ENCODE measurements at regions not wholly inside any gene's neighbourhood (a gene's known extent, or its start where the extent isn't known, plus 50 kb on each side); places are given as distances from the start of the nearest gene placed in this dataset.

DNA sequence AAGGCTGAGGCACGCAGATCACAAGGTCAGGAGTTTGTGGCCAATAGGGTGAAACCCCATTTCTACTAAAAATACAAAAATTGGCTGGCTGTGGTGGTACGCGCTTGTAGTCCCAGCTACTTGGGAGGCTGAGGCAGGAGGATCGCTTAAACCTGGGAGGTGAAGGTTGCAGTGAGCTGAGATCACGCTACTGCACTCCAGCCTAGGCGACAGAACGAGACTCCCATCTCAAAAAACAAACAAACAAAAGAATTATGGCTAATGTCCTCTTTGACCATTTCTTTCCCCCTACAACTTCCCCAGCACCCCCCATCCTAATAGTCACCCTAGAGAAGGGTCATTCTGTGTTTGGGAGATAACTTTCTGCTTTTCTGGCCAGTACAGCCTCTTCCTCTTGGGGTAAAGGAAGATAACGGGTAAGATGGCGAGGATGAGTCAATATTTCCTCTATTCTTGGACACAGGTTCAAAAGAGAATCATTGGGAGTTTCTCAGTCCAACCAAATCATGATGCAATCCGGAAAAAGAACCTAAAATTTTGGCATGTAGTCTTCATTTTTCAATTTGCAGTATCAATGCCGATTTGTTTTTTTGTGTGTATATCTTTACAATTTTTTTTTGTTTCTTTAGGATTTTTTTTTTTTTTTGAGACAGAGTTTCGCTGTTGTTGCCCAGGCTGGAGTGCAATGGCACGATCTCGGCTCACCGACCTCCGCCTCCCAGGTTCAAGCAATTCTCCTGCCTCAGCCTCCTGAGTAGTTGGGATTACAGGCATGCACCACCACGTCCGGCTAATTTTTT lies 107.6 kb upstream of the MED13 start:
- ATAC-seq, result no peak
- Histone ChIP-seq H3K4me1 (no peaks in the 10 kb centered on the region), H3K9me3 (no peaks in the 10 kb centered on the region), H3K27ac (no peak overlapping the region), H3K27me3 (no peaks in the 10 kb centered on the region), H3K36me3 (no peaks in the 10 kb centered on the region), H3K4me3 (no peak overlapping the region)
- 84 to 89% methylated on average over 16 to 18 of the region's 18 CpGs for WGBS, 2 donors (ENCODE audit: low coverage in 1 of 2)
- TF ChIP-seq, protein P1, sequence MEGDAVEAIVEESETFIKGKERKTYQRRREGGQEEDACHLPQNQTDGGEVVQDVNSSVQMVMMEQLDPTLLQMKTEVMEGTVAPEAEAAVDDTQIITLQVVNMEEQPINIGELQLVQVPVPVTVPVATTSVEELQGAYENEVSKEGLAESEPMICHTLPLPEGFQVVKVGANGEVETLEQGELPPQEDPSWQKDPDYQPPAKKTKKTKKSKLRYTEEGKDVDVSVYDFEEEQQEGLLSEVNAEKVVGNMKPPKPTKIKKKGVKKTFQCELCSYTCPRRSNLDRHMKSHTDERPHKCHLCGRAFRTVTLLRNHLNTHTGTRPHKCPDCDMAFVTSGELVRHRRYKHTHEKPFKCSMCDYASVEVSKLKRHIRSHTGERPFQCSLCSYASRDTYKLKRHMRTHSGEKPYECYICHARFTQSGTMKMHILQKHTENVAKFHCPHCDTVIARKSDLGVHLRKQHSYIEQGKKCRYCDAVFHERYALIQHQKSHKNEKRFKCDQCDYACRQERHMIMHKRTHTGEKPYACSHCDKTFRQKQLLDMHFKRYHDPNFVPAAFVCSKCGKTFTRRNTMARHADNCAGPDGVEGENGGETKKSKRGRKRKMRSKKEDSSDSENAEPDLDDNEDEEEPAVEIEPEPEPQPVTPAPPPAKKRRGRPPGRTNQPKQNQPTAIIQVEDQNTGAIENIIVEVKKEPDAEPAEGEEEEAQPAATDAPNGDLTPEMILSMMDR (IDR thresholded peaks at IDR 0.05), result no peak
- no peak for TF ChIP-seq POLR2A (IDR thresholded peaks at IDR 0.05)
- TF ChIP-seq EP300 (IDR thresholded peaks at IDR 0.05), result no peak
- TF ChIP-seq POLR2AphosphoS5 (IDR thresholded peaks at IDR 0.05), result no peak

DNA sequence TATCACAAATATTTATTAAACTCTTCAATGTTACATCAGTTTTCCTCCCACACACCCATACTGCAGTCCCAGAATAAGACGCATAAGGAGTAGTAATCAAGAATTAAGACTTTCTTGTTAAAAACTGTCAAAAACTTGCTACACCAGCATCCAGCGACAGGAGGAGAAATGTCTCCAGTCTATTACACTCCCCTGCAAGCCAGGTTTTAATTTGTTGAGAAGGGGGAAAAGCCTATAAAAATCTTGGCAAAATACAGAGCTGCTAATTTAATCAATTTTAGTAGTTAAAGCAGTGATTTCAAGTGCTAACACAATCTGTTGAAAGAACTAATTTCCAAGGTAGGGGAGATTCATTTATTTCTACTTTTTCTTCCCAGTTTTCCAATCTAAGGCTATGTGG lies 102.0 kb upstream of the MED13 start:
- ATAC-seq, result no peak
- Histone ChIP-seq H3K27me3 (no peaks in the 10 kb centered on the region), H3K27ac (no peak overlapping the region), H3K4me3 (no peak overlapping the region), H3K36me3 (no peaks in the 10 kb centered on the region), H3K9me3 (no peaks in the 10 kb centered on the region), H3K4me1 (no peaks in the 10 kb centered on the region)
- 83 to 87% methylated on average over 2 of the region's 2 CpGs for WGBS, 2 donors (ENCODE audit: low coverage in 1 of 2)
- TF ChIP-seq, protein P1 (IDR thresholded peaks at IDR 0.05), result no peak
- TF ChIP-seq EP300 (IDR thresholded peaks at IDR 0.05) (no peak), POLR2A (IDR thresholded peaks at IDR 0.05) (no peak), POLR2AphosphoS5 (IDR thresholded peaks at IDR 0.05) (no peak)

DNA sequence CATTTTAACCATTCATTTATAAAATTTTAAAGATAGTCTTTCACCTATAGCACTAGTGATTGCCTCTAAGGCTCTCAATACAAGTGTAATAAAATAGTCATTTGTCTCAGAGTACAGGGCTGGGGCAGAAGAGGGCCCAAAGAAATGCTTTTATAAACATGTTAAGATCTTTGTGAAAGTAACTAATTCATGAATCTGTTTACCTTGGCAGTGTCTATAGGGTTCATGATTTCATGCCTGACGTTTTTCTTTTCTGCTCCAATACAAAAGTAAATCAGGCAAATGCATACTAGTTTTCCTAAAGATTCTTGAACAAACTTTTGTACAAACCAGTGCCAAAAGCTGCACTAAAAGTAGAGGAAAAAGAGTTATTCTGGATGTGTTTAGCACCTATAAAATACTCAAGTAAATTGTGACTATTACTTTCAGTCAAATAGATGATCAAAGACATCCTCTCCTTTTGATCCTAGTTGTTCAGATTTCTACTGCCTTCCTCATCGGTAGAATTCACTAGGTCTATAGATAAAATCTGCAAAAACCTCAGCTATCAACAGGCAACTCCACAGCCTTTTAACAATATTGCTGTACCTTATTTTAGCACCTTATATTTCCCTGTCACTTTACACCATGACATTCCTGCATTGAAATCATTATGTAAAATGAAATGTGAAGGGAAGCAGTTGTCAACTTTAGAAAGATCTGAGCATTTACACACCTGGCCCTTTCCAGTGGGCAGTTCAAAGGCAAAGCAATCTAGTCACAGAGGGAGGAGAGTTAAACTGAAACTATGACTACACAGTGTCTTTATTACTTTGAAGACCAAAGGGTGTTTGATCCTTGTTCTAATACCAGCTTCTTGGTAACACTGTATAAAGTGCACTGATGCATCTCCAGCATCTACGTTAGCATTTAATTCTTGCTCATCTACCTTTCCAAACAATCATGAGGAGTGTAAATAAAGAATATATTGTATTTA lies 100.0 kb upstream of the MED13 start:
- H3K4me3 ChIP-seq, result no peak overlapping the region
- no peaks in the 10 kb centered on the region for H3K9me3 ChIP-seq
- WGBS, 2 donors (ENCODE audit: low coverage in 1 of 2), result 37 to 49% methylated on average over 3 of the region's 3 CpGs
- no peaks in the 10 kb centered on the region for H3K4me1 ChIP-seq
- no peaks in the 10 kb centered on the region for H3K36me3 ChIP-seq
- H3K27me3 ChIP-seq, result peaks cover 3% of the 10 kb centered on the region
- no peak overlapping the region for H3K27ac ChIP-seq
- no peak for TF ChIP-seq POLR2A (IDR thresholded peaks at IDR 0.05)
- no peak for TF ChIP-seq EP300 (IDR thresholded peaks at IDR 0.05)
- TF ChIP-seq, protein P1 (IDR thresholded peaks at IDR 0.05), result no peak
- no peak for ATAC-seq

DNA sequence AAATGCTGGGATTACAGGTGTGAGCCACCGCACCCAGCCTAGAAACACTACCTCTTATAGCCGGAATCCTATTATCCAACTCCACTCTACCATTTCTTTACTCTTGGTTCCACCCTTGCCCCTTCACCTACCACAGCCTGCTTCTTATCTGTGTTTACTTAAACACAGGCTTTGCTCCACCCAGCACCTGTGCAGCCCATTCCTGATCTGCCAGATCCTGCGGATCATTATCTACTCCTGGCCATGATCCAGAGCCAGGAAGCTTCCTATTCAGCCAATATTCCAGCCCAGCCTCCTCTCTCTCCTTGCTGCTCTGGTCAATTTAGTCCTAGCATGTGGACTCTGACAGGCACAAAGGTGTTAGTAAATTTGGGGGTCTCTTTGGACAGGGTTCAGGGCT lies 98.8 kb upstream of the MED13 start:
- no peak overlapping the region for H3K4me3 ChIP-seq
- H3K9me3 ChIP-seq, result no peaks in the 10 kb centered on the region
- H3K27me3 ChIP-seq, result peaks cover 3% of the 10 kb centered on the region
- TF ChIP-seq POLR2A (IDR thresholded peaks at IDR 0.05), result no peak
- ATAC-seq, result no peak
- no peaks in the 10 kb centered on the region for H3K36me3 ChIP-seq
- no peaks in the 10 kb centered on the region for H3K4me1 ChIP-seq
- 66 to 93% methylated on average over 2 to 3 of the region's 3 CpGs for WGBS, 2 donors (ENCODE audit: low coverage in 1 of 2)
- no peak overlapping the region for H3K27ac ChIP-seq

DNA sequence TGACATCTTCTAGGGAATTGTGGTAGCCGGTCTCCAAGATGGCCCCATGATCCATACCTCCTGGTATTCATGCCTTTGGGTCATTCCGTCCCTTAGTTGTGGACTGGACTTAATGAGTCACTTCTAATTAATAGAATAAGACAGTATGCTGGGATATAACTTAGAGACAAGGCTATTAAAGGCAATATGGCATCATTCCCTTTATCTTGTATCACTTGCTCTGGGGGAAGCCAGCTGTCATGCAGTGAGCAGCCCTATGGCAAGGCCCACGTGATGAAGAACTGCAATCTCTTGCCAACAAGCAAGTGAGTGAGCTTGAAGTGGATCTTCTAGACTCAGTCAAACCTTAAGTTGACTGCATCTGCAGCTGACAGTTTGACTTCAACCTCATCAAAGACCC lies 97.8 kb upstream of the MED13 start:
- H3K36me3 ChIP-seq, result no peaks in the 10 kb centered on the region
- H3K27ac ChIP-seq, result no peak overlapping the region
- TF ChIP-seq POLR2AphosphoS5 (IDR thresholded peaks at IDR 0.05) (no peak), EP300 (IDR thresholded peaks at IDR 0.05) (no peak), POLR2A (IDR thresholded peaks at IDR 0.05) (no peak)
- TF ChIP-seq, protein P1 (IDR thresholded peaks at IDR 0.05), result no peak
- no peak for ATAC-seq
- no peaks in the 10 kb centered on the region for H3K4me1 ChIP-seq
- H3K9me3 ChIP-seq, result no peaks in the 10 kb centered on the region
- H3K4me3 ChIP-seq, result no peak overlapping the region
- H3K27me3 ChIP-seq, result peaks cover 3% of the 10 kb centered on the region
- WGBS, 2 donors (ENCODE audit: low coverage in 1 of 2), result 52 to 100% methylated on average over 1 to 2 of the region's 3 CpGs

All from gastroesophageal sphincter (tissue), 4 donors.